Globus pallidus (tissue), 1 donor: ENCODE measurements at regions not wholly inside any gene's neighbourhood (a gene's known extent, or its start where the extent isn't known, plus 50 kb on each side); places are given as distances from the start of the nearest gene placed in this dataset.
"Not testable (repeated sequence)": the region's sequence is repeated elsewhere in the genome, so short reads cannot be mapped to it uniquely, and the experiment has no call there.

Experiments used
- DNase-seq: peaks from one replicate; pipeline ENCODE4 v3.0.0-alpha.2; 2015; ENCODE audit warnings: low spot score

- DNase-seq = peak; percentile 96
These were observed 195.8 kb upstream of the TPTE start for GRCh38 chr21:10325546-10325945.

- DNase-seq = not testable (repeated sequence)
These were observed 195.2 kb upstream of the TPTE start for GRCh38 chr21:10326146-10326545.

GRCh38 chr21:10328646-10329045, 192.7 kb upstream of the TPTE start:
- DNase-seq = not testable (repeated sequence)

- not testable (repeated sequence) for DNase-seq
These were observed 190.7 kb upstream of the TPTE start for GRCh38 chr21:10330641-10331119.

GRCh38 chr21:10331134-10331533, 190.2 kb upstream of the TPTE start:
- not testable (repeated sequence) for DNase-seq

- DNase-seq = not testable (repeated sequence)
These were observed 188.4 kb upstream of the TPTE start for GRCh38 chr21:10332935-10333334.

- DNase-seq = not testable (repeated sequence)
These were observed 187.0 kb upstream of the TPTE start for GRCh38 chr21:10334391-10334790.

GRCh38 chr21:10342261-10342956, 179.0 kb upstream of the TPTE start:
- DNase-seq = not testable (repeated sequence)

- not testable (repeated sequence) for DNase-seq
These were observed 178.0 kb upstream of the TPTE start for GRCh38 chr21:10343146-10343935.

- DNase-seq = not testable (repeated sequence)
These were observed 177.1 kb upstream of the TPTE start for GRCh38 chr21:10344266-10344665.

- not testable (repeated sequence) for DNase-seq
These were observed 176.2 kb upstream of the TPTE start for GRCh38 chr21:10345178-10345612.

GRCh38 chr21:10346249-10346648, 175.1 kb upstream of the TPTE start:
- not testable (repeated sequence) for DNase-seq

GRCh38 chr21:10346933-10347615, 174.3 kb upstream of the TPTE start:
- DNase-seq = not testable (repeated sequence)

- not testable (repeated sequence) for DNase-seq
These were observed 173.7 kb upstream of the TPTE start for GRCh38 chr21:10347675-10348074.

- not testable (repeated sequence) for DNase-seq
These were observed 173.2 kb upstream of the TPTE start for GRCh38 chr21:10348150-10348549.

GRCh38 chr21:10354851-10355578, 166.4 kb upstream of the TPTE start:
- not testable (repeated sequence) for DNase-seq

- not testable (repeated sequence) for DNase-seq
These were observed 162.3 kb upstream of the TPTE start for GRCh38 chr21:10359120-10359519.

- DNase-seq = not testable (repeated sequence)
These were observed 161.5 kb upstream of the TPTE start for GRCh38 chr21:10359911-10360310.

- DNase-seq = not testable (repeated sequence)
These were observed 160.1 kb upstream of the TPTE start for GRCh38 chr21:10361214-10361736.

- DNase-seq = not testable (repeated sequence)
These were observed 158.6 kb upstream of the TPTE start for GRCh38 chr21:10362816-10363215.

- DNase-seq = not testable (repeated sequence)
These were observed 158.1 kb upstream of the TPTE start for GRCh38 chr21:10363321-10363720.
